Omental fat pad (tissue), 3 donors: ENCODE measurements at regions not wholly inside any gene's neighbourhood (a gene's known extent, or its start where the extent isn't known, plus 50 kb on each side); places are given as distances from the start of the nearest gene placed in this dataset.

Experiments
- ATAC-seq: fragments of 150-250 bp; one replicate; pipeline ENCODE4 v1.9.1; 2016; ENCODE audit warnings: mild to moderate bottlenecking, moderate library complexity; ENCODE audit not compliant: low FRiP score
- DNase-seq: peaks from one replicate; pipeline ENCODE4 v3.0.0-alpha.2; 2019; ENCODE audit warnings: low spot score
- TF ChIP-seq, protein P1 (sequence below), 3 donors: fragments of 450-650 bp; IDR thresholded peaks; one replicate each; pipeline ENCODE4 v1.5.1; 2016 to 2017; ENCODE audit warnings: antibody characterized with exemption in 3 of 3, mild to moderate bottlenecking in 3 of 3, moderate library complexity in 2 of 3

DNA sequence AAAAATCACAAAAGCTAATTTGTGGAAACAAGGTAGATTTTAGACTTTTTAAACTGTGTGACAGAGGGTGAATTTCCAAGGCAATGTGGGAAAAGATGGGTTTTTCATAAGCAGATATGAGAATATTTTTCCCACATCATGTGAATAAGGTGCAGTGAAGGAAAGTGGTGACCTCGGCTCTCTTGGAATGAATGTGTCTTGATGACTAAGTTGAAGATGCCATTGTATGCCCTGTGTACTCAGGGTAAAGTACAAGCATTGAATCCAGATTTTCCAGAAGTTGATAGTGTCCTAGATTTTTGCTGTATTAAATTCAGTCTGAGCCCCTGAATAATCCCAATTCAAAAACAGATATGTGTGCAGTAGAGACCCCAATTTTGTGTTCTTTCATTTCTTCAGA is 442.6 kb upstream of the ADGRL2 start:
- ATAC-seq, result no peak
- TF ChIP-seq, protein P1, sequence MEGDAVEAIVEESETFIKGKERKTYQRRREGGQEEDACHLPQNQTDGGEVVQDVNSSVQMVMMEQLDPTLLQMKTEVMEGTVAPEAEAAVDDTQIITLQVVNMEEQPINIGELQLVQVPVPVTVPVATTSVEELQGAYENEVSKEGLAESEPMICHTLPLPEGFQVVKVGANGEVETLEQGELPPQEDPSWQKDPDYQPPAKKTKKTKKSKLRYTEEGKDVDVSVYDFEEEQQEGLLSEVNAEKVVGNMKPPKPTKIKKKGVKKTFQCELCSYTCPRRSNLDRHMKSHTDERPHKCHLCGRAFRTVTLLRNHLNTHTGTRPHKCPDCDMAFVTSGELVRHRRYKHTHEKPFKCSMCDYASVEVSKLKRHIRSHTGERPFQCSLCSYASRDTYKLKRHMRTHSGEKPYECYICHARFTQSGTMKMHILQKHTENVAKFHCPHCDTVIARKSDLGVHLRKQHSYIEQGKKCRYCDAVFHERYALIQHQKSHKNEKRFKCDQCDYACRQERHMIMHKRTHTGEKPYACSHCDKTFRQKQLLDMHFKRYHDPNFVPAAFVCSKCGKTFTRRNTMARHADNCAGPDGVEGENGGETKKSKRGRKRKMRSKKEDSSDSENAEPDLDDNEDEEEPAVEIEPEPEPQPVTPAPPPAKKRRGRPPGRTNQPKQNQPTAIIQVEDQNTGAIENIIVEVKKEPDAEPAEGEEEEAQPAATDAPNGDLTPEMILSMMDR (IDR thresholded peaks at IDR 0.05), result no peak
- DNase-seq, result no peak

GRCh38 chr1:81351864-81352263 is 448.9 kb upstream of the ADGRL2 start:
- TF ChIP-seq, protein P1 (IDR thresholded peaks at IDR 0.05), result no peak
- ATAC-seq, result no peak
- DNase-seq, result no peak

DNA sequence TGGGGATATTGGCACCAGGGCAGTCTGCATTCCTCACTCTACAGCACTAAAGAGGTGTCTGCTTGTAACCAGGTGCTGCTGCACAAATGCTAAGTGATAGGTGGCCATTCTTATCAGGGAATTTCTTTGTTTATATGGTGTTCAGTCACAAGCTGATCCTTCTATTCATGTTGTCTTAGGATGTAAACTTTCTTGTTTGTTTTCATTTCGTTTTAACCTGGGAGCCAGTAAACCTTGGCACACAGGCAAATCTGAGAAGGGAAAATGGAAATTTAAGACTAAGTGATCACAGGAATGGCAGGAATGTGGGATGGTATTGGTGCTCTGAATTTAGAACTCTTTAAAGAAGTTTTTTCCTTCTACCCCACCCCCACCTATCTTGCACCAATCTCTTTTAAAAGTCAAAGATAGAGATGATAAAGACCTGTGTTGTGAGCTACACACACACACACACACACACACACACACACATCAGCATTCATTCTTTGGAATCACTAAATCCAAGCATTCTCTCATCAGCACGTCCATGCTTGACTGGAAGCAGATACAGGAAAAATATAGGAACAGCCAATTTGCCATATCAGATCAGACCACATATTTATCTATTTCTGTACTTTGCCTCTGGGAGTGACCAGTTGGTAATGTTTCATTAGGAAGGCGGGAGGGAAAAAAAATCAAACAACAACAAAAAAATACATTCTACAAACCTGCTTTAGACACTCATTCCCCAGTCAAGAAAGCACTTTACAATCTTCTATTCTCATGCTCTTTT is 451.4 kb upstream of the ADGRL2 start:
- no peak for DNase-seq
- ATAC-seq, result no peak
- TF ChIP-seq, protein P1 (IDR thresholded peaks at IDR 0.05), result no peak

- no peak for ATAC-seq
- DNase-seq, result no peak
- TF ChIP-seq, protein P1 (IDR thresholded peaks at IDR 0.05), result no peak
These were observed 455.6 kb upstream of the ADGRL2 start for GRCh38 chr1:81345110-81345509.

DNA sequence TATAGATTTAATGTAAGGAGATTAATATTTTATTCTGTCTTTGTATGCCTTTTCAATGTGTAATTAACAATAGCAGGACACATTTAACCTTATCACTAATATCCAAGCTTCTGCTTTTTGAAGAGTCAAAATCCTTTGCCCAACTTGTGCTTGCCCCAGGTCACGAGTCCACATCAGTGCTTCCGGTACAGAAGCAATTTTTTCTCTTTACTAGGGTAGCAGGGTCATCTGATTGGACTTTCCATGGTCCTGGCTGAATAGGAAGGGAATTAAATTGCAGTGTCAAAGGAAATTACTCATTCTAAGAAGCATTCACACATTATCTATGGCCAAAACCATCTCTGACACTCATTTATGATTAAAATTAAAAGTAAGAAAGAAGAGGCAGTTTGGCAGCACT is 460.5 kb upstream of the ADGRL2 start:
- ATAC-seq, result no peak
- TF ChIP-seq, protein P1 (IDR thresholded peaks at IDR 0.05), result no peak
- no peak for DNase-seq

DNA sequence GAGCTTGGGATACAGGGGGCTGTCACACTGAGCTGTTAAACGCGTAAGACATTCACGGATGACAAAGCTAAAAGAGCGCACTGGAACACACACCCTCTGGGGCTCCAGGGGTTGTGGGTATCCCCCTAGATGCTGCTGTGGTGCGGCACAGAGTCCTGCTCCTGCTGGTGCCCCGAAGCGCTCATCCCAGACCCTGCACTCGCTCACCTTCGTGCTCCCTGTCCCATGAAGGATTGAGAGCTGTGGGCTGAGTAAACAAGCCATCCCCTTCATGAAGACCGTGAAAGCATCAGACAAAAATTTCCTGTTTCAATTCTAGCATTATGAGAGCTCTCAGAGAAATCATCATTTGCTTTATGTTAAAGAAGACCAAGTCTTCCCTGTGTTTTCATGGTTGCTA is 463.5 kb upstream of the ADGRL2 start:
- no peak for DNase-seq
- ATAC-seq, result no peak
- TF ChIP-seq, protein P1 (IDR thresholded peaks at IDR 0.05), result no peak

DNA sequence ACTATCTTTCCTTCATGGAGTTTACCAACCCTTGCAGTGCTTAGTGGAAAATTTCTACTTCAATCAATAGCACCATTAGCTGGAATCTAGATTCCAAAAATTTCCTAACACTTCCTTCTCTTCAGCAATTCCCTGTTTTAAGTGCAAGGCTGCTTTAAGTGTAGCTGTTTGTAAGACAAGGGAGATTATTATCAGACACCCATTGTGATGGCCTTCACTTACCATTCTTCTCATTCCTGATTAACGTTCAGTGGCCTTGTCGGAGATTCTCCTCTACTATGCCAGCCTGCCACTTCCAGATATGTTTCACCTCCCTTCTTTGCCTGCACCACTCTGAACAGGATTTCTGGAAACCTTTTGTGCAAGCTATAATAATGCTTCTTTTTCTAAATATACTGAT is 464.9 kb upstream of the ADGRL2 start:
- TF ChIP-seq, protein P1 (IDR thresholded peaks at IDR 0.05), result no peak
- no peak for ATAC-seq

More for the DNA sequence above, 464.9 kb upstream of the ADGRL2 start:
- DNase-seq, result no peak
